Loucy (cell line): ENCODE measurements at regions not wholly inside any gene's neighbourhood (a gene's known extent, or its start where the extent isn't known, plus 50 kb on each side); places are given as distances from the start of the nearest gene placed in this dataset.

Experiments
- H2AFZ ChIP-seq: fragments of 200-600 bp; sonication (generic); 2 replicates; pipeline ENCODE4 v1.6.0; 2016; ENCODE audit warnings: antibody characterized with exemption, mild to moderate bottlenecking, low read length, moderate library complexity
- H3F3A ChIP-seq: fragments of 200-600 bp; 2 replicates; pipeline ENCODE4 v1.6.0; 2016; ENCODE audit warnings: antibody characterized with exemption, low read depth, mild to moderate bottlenecking
- H3K27me3 ChIP-seq: fragments of 200-600 bp; sonication (generic); 2 replicates; pipeline ENCODE4 v1.6.1; 2014; ENCODE audit warnings: low read length, mild to moderate bottlenecking; ENCODE audit not compliant: insufficient read depth, poor library complexity, severe bottlenecking
- H3K36me3 ChIP-seq: fragments of 200-600 bp; sonication (generic); 2 replicates; pipeline ENCODE4 v1.6.1; 2016; ENCODE audit warnings: low read length; ENCODE audit not compliant: insufficient read depth
- H3K4me1 ChIP-seq: fragments of 200-600 bp; sonication (generic); 2 replicates; pipeline ENCODE4 v1.5.1; 2014; ENCODE audit warnings: low read length, mild to moderate bottlenecking; ENCODE audit not compliant: insufficient read depth, poor library complexity, severe bottlenecking
- H3K4me2 ChIP-seq: fragments of 200-600 bp; sonication (generic); 2 replicates; pipeline ENCODE4 v1.6.0; 2014; ENCODE audit warnings: antibody characterized with exemption, low read length, low read depth, mild to moderate bottlenecking; ENCODE audit not compliant: poor library complexity, severe bottlenecking
- H3K4me3 ChIP-seq: fragments of 200-600 bp; sonication (generic); 2 replicates; pipeline ENCODE4 v1.5.1; 2014; ENCODE audit warnings: low read length, mild to moderate bottlenecking, mixed read lengths; ENCODE audit not compliant: poor library complexity, severe bottlenecking
- H3K79me2 ChIP-seq: fragments of 200-600 bp; sonication (generic); 2 replicates; pipeline ENCODE4 v1.6.1; 2014; ENCODE audit warnings: low read length; ENCODE audit not compliant: insufficient read depth
- H3K9ac ChIP-seq: fragments of 200-600 bp; sonication (generic); 2 replicates; pipeline ENCODE4 v1.6.0; 2014; ENCODE audit warnings: mild to moderate bottlenecking, low read depth, low read length, moderate library complexity; ENCODE audit not compliant: poor library complexity, severe bottlenecking
- H3K9me2 ChIP-seq: fragments of 200-600 bp; sonication (generic); replicated peaks from 2 replicates; pipeline ENCODE4 v1.6.1; 2016; ENCODE audit warnings: low read depth, low read length, mixed read lengths
- H3K9me3 ChIP-seq: fragments of 200-600 bp; sonication (generic); 2 replicates; pipeline ENCODE4 v1.6.1; 2014; ENCODE audit warnings: mild to moderate bottlenecking, antibody characterized with exemption, low read length, low read depth; ENCODE audit not compliant: insufficient read depth
- H4K20me1 ChIP-seq: fragments of 200-600 bp; sonication (generic); 2 replicates; pipeline ENCODE4 v1.6.0; 2014; ENCODE audit warnings: antibody characterized with exemption, low read length, mild to moderate bottlenecking; ENCODE audit not compliant: insufficient read depth, poor library complexity, severe bottlenecking
- EZH2phosphoT487 ChIP-seq: fragments of 200-600 bp; IDR thresholded peaks from 2 replicates; pipeline ENCODE4 v1.6.1; 2018; ENCODE audit warnings: antibody characterized with exemption, mild to moderate bottlenecking, moderate library complexity, borderline replicate concordance
- TF ChIP-seq, protein P1 (sequence below): fragments of 200-600 bp; sonication (generic); conservative IDR thresholded peaks from 2 replicates; pipeline ENCODE4 v1.5.1; 2014; ENCODE audit warnings: mild to moderate bottlenecking, antibody characterized with exemption, low read length

DNA sequence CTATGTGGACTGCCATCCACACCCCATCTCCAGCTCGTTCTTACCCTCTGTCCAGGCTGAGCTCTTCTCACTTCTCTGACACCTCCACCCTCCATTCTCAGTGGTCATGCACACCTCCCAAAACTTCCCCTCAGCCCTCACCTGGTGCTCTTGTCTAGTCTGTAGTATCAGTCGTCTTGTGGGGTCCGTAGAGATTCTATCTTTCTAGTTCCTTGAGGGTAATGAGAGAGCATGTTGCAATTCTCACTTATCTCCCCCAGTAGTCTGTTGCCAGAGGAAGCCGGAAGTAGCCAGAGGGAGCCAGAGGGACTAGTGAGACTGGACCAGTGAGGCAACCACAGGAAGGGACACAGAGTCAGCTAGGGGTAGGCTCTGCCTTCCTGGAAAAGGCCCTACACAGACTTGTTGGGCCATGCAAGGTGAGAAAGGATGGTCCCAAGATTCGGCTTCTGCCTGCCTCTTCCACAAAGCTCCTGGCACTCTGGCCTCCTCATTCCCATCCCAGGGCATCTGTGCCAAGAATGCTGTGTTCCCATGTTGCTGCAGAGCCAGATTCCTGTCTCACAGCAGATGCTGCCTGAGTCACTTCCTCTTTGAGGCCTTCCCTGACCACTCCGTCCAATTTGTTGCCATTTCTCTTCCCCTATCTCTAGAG, 50.6 kb upstream of the DUSP5 start:
- no peaks in the 10 kb centered on the region for H3K9me3 ChIP-seq
- no peak overlapping the region for H3K9ac ChIP-seq
- H4K20me1 ChIP-seq, result no peaks in the 10 kb centered on the region
- H3K79me2 ChIP-seq, result no peaks in the 10 kb centered on the region
- TF ChIP-seq, protein P1, sequence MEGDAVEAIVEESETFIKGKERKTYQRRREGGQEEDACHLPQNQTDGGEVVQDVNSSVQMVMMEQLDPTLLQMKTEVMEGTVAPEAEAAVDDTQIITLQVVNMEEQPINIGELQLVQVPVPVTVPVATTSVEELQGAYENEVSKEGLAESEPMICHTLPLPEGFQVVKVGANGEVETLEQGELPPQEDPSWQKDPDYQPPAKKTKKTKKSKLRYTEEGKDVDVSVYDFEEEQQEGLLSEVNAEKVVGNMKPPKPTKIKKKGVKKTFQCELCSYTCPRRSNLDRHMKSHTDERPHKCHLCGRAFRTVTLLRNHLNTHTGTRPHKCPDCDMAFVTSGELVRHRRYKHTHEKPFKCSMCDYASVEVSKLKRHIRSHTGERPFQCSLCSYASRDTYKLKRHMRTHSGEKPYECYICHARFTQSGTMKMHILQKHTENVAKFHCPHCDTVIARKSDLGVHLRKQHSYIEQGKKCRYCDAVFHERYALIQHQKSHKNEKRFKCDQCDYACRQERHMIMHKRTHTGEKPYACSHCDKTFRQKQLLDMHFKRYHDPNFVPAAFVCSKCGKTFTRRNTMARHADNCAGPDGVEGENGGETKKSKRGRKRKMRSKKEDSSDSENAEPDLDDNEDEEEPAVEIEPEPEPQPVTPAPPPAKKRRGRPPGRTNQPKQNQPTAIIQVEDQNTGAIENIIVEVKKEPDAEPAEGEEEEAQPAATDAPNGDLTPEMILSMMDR, result no peak
- no peak for TF ChIP-seq EZH2phosphoT487
- H3F3A ChIP-seq, result no peaks in the 10 kb centered on the region
- H3K27me3 ChIP-seq, result no peaks in the 10 kb centered on the region
- H3K9me2 ChIP-seq, result no peaks in the 10 kb centered on the region
- H3K36me3 ChIP-seq, result no peaks in the 10 kb centered on the region
- no peak overlapping the region for H2AFZ ChIP-seq
- no peak overlapping the region for H3K4me2 ChIP-seq
- H3K4me1 ChIP-seq, result peaks cover under 1% of the 10 kb centered on the region
- no peak overlapping the region for H3K4me3 ChIP-seq

DNA sequence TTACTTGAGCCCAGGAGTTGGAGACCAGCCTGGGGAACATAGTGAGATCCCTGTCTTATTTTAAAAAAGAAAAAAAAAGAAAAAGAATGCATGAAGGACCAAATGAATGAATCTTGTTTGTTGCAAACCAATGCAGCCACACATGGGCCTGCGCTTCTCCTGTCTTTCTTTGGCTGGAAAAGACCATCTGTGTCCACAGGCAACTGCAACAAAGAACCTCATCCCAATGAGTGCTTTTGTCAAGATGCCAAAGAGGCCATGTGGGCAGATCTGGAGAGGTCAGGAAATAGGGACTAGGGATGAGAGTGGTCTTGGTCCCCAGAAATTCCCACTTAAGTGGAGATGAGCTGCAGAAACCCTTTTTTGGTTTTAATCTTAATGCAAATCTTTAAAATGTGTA, 49.8 kb upstream of the DUSP5 start:
- no peak overlapping the region for H2AFZ ChIP-seq
- no peaks in the 10 kb centered on the region for H3K9me2 ChIP-seq
- H3K36me3 ChIP-seq, result no peaks in the 10 kb centered on the region
- no peak overlapping the region for H3K4me2 ChIP-seq
- no peak overlapping the region for H3K9ac ChIP-seq
- H3F3A ChIP-seq, result no peaks in the 10 kb centered on the region
- H4K20me1 ChIP-seq, result no peaks in the 10 kb centered on the region
- H3K9me3 ChIP-seq, result no peaks in the 10 kb centered on the region
- H3K27me3 ChIP-seq, result no peaks in the 10 kb centered on the region
- H3K4me3 ChIP-seq, result no peak overlapping the region
- no peaks in the 10 kb centered on the region for H3K79me2 ChIP-seq
- no peaks in the 10 kb centered on the region for H3K4me1 ChIP-seq
- TF ChIP-seq EZH2phosphoT487, result no peak
- TF ChIP-seq, protein P1, result no peak
